ENCODE measurements at regions not wholly inside any gene's neighbourhood (a gene's known extent, or its start where the extent isn't known, plus 50 kb on each side); places are given as distances from the start of the nearest gene placed in this dataset.

- no peaks in the 10 kb centered on the region for H3K4me1 ChIP-seq (ENCODE audit: control insufficient read depth, insufficient read depth, low read length)
- no peak overlapping the region for H3K9ac ChIP-seq (ENCODE audit: low read length)
- H3K9me3 ChIP-seq (ENCODE audit: control insufficient read depth, low read length) = no peaks in the 10 kb centered on the region
- H3K36me3 ChIP-seq (ENCODE audit: control insufficient read depth, insufficient read depth, low read length) = no peaks in the 10 kb centered on the region
- no peaks in the 10 kb centered on the region for H3K27me3 ChIP-seq (ENCODE audit: control insufficient read depth, insufficient read depth, low read length)
- H3K4me3 ChIP-seq (ENCODE audit: low read length) = no peak overlapping the region
Measured at GRCh38 chr10:3909339-3909738, 124.3 kb upstream of the KLF6 start.

GRCh38 chr10:3908183-3908582 is 123.2 kb upstream of the KLF6 start:
- H3K4me3 ChIP-seq (ENCODE audit: low read length) = no peak overlapping the region
- H3K4me1 ChIP-seq (ENCODE audit: control insufficient read depth, insufficient read depth, low read length) = no peaks in the 10 kb centered on the region
- H3K36me3 ChIP-seq (ENCODE audit: control insufficient read depth, insufficient read depth, low read length) = no peaks in the 10 kb centered on the region
- no peaks in the 10 kb centered on the region for H3K27me3 ChIP-seq (ENCODE audit: control insufficient read depth, insufficient read depth, low read length)
- H3K9ac ChIP-seq (ENCODE audit: low read length) = no peak overlapping the region
- H3K9me3 ChIP-seq (ENCODE audit: control insufficient read depth, low read length) = no peaks in the 10 kb centered on the region

- Histone ChIP-seq H3K4me1 (ENCODE audit: control insufficient read depth, insufficient read depth, low read length) (no peaks in the 10 kb centered on the region), H3K36me3 (ENCODE audit: control insufficient read depth, insufficient read depth, low read length) (no peaks in the 10 kb centered on the region), H3K9me3 (ENCODE audit: control insufficient read depth, low read length) (no peaks in the 10 kb centered on the region), H3K27me3 (ENCODE audit: control insufficient read depth, insufficient read depth, low read length) (no peaks in the 10 kb centered on the region), H3K9ac (ENCODE audit: low read length) (no peak overlapping the region), H3K4me3 (ENCODE audit: low read length) (no peak overlapping the region)
Measured at GRCh38 chr10:3907514-3907913, 122.5 kb upstream of the KLF6 start.

- no peaks in the 10 kb centered on the region for H3K9me3 ChIP-seq (ENCODE audit: control insufficient read depth, low read length)
- H3K36me3 ChIP-seq (ENCODE audit: control insufficient read depth, insufficient read depth, low read length) = no peaks in the 10 kb centered on the region
- H3K4me3 ChIP-seq (ENCODE audit: low read length) = no peak overlapping the region
- no peak overlapping the region for H3K9ac ChIP-seq (ENCODE audit: low read length)
- no peaks in the 10 kb centered on the region for H3K4me1 ChIP-seq (ENCODE audit: control insufficient read depth, insufficient read depth, low read length)
- H3K27me3 ChIP-seq (ENCODE audit: control insufficient read depth, insufficient read depth, low read length) = no peaks in the 10 kb centered on the region
Measured at GRCh38 chr10:3906511-3907111, 121.6 kb upstream of the KLF6 start.

- Histone ChIP-seq H3K36me3 (ENCODE audit: control insufficient read depth, insufficient read depth, low read length) (no peaks in the 10 kb centered on the region), H3K27me3 (ENCODE audit: control insufficient read depth, insufficient read depth, low read length) (no peaks in the 10 kb centered on the region), H3K4me1 (ENCODE audit: control insufficient read depth, insufficient read depth, low read length) (no peaks in the 10 kb centered on the region), H3K9me3 (ENCODE audit: control insufficient read depth, low read length) (no peaks in the 10 kb centered on the region), H3K9ac (ENCODE audit: low read length) (no peak overlapping the region), H3K4me3 (ENCODE audit: low read length) (no peak overlapping the region)
Measured at GRCh38 chr10:3904419-3904960, 119.5 kb upstream of the KLF6 start.

- Histone ChIP-seq H3K4me3 (ENCODE audit: low read length) (no peak overlapping the region), H3K9ac (ENCODE audit: low read length) (no peak overlapping the region)
Measured at GRCh38 chr10:3902809-3903410, 117.9 kb upstream of the KLF6 start.

GRCh38 chr10:3902054-3902808 is 117.2 kb upstream of the KLF6 start:
- H3K9me3 ChIP-seq (ENCODE audit: control insufficient read depth, low read length) = no peaks in the 10 kb centered on the region
- H3K27me3 ChIP-seq (ENCODE audit: control insufficient read depth, insufficient read depth, low read length) = no peaks in the 10 kb centered on the region
- no peaks in the 10 kb centered on the region for H3K36me3 ChIP-seq (ENCODE audit: control insufficient read depth, insufficient read depth, low read length)
- H3K9ac ChIP-seq (ENCODE audit: low read length) = no peak overlapping the region
- no peak overlapping the region for H3K4me3 ChIP-seq (ENCODE audit: low read length)
- H3K4me1 ChIP-seq (ENCODE audit: control insufficient read depth, insufficient read depth, low read length) = peaks cover 4% of the 10 kb centered on the region

More at GRCh38 chr10:3902809-3903410, 117.9 kb upstream of the KLF6 start:
- H3K27me3 ChIP-seq (ENCODE audit: control insufficient read depth, insufficient read depth, low read length) = no peaks in the 10 kb centered on the region
- H3K4me1 ChIP-seq (ENCODE audit: control insufficient read depth, insufficient read depth, low read length) = peaks cover 4% of the 10 kb centered on the region
- no peaks in the 10 kb centered on the region for H3K9me3 ChIP-seq (ENCODE audit: control insufficient read depth, low read length)
- H3K36me3 ChIP-seq (ENCODE audit: control insufficient read depth, insufficient read depth, low read length) = no peaks in the 10 kb centered on the region

- Histone ChIP-seq H3K4me3 (ENCODE audit: low read length) (no peak overlapping the region), H3K36me3 (ENCODE audit: control insufficient read depth, insufficient read depth, low read length) (no peaks in the 10 kb centered on the region), H3K4me1 (ENCODE audit: control insufficient read depth, insufficient read depth, low read length) (peaks cover 4% of the 10 kb centered on the region), H3K9ac (ENCODE audit: low read length) (no peak overlapping the region), H3K9me3 (ENCODE audit: control insufficient read depth, low read length) (no peaks in the 10 kb centered on the region), H3K27me3 (ENCODE audit: control insufficient read depth, insufficient read depth, low read length) (no peaks in the 10 kb centered on the region)
Measured at GRCh38 chr10:3901370-3901769, 116.4 kb upstream of the KLF6 start.

- H3K4me1 ChIP-seq (ENCODE audit: control insufficient read depth, insufficient read depth, low read length) = peaks cover 4% of the 10 kb centered on the region
- no peaks in the 10 kb centered on the region for H3K36me3 ChIP-seq (ENCODE audit: control insufficient read depth, insufficient read depth, low read length)
- H3K9me3 ChIP-seq (ENCODE audit: control insufficient read depth, low read length) = no peaks in the 10 kb centered on the region
- H3K27me3 ChIP-seq (ENCODE audit: control insufficient read depth, insufficient read depth, low read length) = no peaks in the 10 kb centered on the region
- H3K4me3 ChIP-seq (ENCODE audit: low read length) = no peak overlapping the region
- no peak overlapping the region for H3K9ac ChIP-seq (ENCODE audit: low read length)
Measured at GRCh38 chr10:3900391-3900790, 115.4 kb upstream of the KLF6 start.

- peaks cover 11% of the 10 kb centered on the region for H3K4me1 ChIP-seq (ENCODE audit: control insufficient read depth, insufficient read depth, low read length)
- no peaks in the 10 kb centered on the region for H3K27me3 ChIP-seq (ENCODE audit: control insufficient read depth, insufficient read depth, low read length)
- H3K9me3 ChIP-seq (ENCODE audit: control insufficient read depth, low read length) = no peaks in the 10 kb centered on the region
- no peak overlapping the region for H3K9ac ChIP-seq (ENCODE audit: low read length)
- H3K4me3 ChIP-seq (ENCODE audit: low read length) = no peak overlapping the region
- H3K36me3 ChIP-seq (ENCODE audit: control insufficient read depth, insufficient read depth, low read length) = no peaks in the 10 kb centered on the region
Measured at GRCh38 chr10:3898821-3899220, 113.8 kb upstream of the KLF6 start.

- H3K27me3 ChIP-seq (ENCODE audit: control insufficient read depth, insufficient read depth, low read length) = no peaks in the 10 kb centered on the region
- H3K36me3 ChIP-seq (ENCODE audit: control insufficient read depth, insufficient read depth, low read length) = no peaks in the 10 kb centered on the region
- H3K9ac ChIP-seq (ENCODE audit: low read length) = no peak overlapping the region
- H3K4me1 ChIP-seq (ENCODE audit: control insufficient read depth, insufficient read depth, low read length) = peaks cover 11% of the 10 kb centered on the region
- no peaks in the 10 kb centered on the region for H3K9me3 ChIP-seq (ENCODE audit: control insufficient read depth, low read length)
- H3K4me3 ChIP-seq (ENCODE audit: low read length) = no peak overlapping the region
Measured at GRCh38 chr10:3897156-3897555, 112.1 kb upstream of the KLF6 start.

GRCh38 chr10:3896161-3896560 is 111.2 kb upstream of the KLF6 start:
- no peaks in the 10 kb centered on the region for H3K9me3 ChIP-seq (ENCODE audit: control insufficient read depth, low read length)
- H3K4me3 ChIP-seq (ENCODE audit: low read length) = no peak overlapping the region
- no peaks in the 10 kb centered on the region for H3K27me3 ChIP-seq (ENCODE audit: control insufficient read depth, insufficient read depth, low read length)
- H3K4me1 ChIP-seq (ENCODE audit: control insufficient read depth, insufficient read depth, low read length) = peaks cover 11% of the 10 kb centered on the region
- H3K36me3 ChIP-seq (ENCODE audit: control insufficient read depth, insufficient read depth, low read length) = no peaks in the 10 kb centered on the region
- no peak overlapping the region for H3K9ac ChIP-seq (ENCODE audit: low read length)
